HG02610 (cell line): ENCODE measurements at regions not wholly inside any gene's neighbourhood (a gene's known extent, or its start where the extent isn't known, plus 50 kb on each side); places are given as distances from the start of the nearest gene placed in this dataset.
A peak's percentile ranks its signal among the peaks of the same experiment; 100 is the strongest.

Experiments used
- ATAC-seq: cut with Tn5 transposase; IDR thresholded peaks from one replicate; pipeline ENCODE4 v1.9.1; 2021; ENCODE audit warnings: mild to moderate bottlenecking, moderate library complexity; ENCODE audit not compliant: unreplicated experiment

DNA sequence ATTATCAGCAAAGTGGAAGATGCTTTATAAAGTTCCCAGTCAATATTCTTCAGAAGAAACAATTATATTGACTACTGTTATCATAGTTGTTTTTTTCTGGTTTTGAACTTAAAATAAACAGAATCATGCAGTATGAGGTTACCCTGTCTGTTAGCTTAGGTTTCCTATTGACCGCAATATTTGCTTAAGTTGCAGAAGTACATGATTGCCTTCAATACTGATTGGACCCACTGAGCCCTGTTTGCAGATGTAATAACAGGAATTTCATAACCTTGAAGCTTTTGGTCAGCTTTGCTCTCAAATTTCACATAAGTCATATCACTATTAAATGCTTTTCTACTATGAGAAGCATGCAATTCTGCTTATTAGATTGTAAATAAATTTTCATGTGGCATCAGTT is 229.1 kb upstream of the FSTL5 start:
- ATAC-seq, result peak; percentile 76

GRCh38 chr4:162366146-162366545 is 202.3 kb upstream of the FSTL5 start:
- ATAC-seq, result no peak

DNA sequence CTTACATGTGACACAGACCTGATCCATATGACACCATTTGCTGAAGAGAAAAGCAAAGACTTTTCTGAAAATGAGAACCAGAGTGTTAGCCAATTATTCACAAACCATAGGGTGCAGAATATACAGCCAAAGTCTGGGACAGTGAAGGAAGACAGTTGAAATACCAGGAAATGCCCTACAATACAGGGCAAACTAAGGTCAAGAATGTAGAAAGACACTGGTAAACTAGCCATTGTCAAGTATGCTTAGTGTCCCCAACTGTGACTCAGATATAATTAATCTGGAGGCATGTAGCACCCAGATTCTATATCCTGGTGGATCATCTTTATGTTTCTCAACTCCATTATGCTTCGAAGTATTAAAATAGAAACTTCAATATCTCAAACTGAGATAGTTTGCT is 200.9 kb upstream of the FSTL5 start:
- no peak for ATAC-seq

- no peak for ATAC-seq
Measured at GRCh38 chr4:162360369-162361149, 196.8 kb upstream of the FSTL5 start.

DNA sequence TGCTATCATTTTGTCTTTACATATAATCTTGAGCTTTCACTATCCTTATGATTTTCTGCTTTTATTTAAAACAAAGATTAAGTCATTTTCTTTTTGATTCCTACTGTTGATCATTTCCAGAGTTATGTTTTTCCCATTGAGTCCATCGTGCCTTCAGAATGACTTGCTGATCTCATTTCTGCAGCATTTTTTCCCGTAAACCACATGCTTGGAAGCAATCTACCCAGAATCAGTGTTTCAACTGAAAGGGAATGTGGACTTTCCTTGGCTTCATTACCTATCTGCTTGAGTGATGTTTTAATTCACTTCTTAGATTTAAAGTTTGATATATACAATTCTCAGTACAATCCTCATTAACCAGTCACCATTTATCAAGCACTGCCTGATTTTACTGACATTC is 192.4 kb upstream of the FSTL5 start:
- ATAC-seq, result no peak

DNA sequence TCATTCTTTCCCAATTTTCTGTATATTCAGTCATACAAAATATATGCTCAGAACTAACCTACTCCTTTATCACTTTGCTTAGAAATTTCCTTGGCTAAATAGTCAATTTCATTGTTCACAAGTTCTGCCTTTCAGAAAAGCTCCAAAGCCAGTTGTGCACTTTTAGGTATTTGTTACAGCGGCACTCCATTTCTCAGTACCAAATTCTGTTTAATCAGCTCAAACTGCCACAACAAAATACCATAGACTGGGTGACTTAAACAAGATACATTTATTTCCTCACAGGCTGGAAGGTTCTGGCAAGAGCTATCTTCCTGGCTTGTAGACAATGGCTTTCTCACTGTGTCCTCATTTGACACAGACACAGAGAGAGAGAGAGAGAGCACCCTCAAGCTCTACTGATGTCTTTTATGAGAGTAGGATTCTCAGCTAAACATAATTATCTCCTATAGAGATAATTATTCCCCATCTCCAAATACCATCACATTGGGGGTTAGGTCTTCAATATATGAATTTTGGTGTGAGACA is 188.8 kb upstream of the FSTL5 start:
- no peak for ATAC-seq

DNA sequence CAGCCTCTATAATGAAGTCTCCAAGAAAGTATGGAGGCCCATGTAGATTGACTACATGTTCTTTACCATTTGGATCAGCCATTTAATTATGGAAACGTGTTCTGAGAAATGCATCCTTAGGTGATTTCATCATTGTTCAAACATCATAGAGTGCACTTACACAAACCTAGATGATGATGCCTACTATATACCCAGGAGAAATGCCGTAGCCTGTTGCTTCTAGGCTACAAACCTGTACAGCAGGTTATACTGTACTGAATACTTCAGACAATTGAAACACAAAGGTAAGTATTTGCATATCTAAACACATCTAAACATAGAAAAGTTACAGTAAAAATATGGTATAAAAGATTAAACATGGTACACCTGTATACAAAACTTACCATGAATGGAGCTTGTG is 186.5 kb upstream of the FSTL5 start:
- no peak for ATAC-seq

DNA sequence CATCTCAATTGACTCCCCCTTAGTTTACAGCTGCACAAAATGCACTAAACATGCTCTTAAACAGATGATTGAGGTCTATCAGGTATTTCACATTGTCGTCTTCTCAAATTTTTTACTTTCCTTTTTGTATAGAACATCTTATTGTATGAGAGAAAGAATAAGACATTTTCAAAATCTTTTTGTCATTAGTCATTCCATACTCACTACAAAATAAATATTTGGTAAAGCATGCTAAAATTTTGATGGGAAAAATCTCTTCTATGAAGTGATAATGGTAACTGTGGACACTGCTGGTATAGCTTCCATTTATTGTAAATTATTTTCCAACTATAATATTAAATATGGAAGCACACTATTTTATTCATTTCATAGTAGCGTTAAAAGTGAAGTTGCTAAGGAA is 185.6 kb upstream of the FSTL5 start:
- no peak for ATAC-seq

GRCh38 chr4:162347842-162348213 is 184.0 kb upstream of the FSTL5 start:
- no peak for ATAC-seq

- no peak for ATAC-seq
Measured at GRCh38 chr4:162347156-162347841, 183.5 kb upstream of the FSTL5 start.

- no peak for ATAC-seq
Measured at GRCh38 chr4:162343967-162344366, 180.2 kb upstream of the FSTL5 start.

DNA sequence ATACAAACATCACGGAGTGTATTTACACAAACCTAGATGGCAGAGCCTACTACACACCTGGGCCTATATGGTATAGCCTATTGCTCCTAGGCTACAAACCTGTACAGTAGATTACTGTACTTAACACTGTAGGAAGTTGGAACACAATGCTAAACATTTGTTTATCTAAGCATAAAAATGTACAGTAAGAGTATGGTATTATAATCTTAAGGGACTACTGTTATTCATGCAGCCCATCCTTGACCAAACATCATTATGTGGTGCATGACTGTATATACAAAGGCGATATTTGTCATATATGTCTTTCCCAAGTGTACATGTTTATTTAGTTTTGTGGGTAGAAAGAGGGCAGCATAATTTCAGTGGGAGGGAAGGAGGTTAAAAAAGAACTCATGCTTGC is 177.7 kb upstream of the FSTL5 start:
- ATAC-seq, result no peak

DNA sequence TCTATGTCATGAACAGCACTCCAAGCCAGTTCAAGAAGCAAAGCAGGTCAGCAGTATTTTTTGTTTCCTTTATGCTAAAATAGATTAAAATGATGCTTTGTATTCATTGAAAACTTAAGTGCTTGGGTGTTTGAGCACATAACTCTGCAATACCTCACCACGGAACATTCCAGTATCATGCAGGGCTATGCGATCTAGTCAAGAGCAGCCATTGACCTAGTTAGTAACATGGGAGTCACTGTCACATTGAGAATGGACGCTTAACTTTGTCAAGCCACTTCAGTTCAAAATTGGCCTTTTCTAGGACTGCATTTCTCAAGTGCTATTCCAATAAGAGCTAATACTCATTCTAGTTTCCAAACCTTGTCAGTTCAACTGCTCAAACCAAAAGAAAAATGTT is 160.1 kb upstream of the FSTL5 start:
- no peak for ATAC-seq

DNA sequence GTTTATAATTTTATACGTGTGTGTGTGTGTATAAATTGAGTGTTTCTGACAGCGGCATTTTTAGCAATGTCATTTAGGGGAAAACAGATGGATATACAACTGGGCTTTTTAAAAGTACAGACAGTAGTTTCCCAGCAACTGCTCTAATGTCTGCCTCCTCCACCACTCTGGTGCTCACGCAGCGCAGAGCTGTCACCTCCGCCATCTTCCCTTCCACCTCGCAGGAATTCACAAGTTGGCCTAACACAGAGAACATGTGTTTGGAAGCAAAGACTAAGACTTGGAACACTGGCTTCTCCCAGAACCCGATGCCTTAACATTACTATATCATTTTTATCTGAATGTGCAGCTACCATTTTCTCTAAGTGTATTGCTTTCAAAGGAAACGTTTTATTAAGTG is 158.3 kb upstream of the FSTL5 start:
- ATAC-seq, result no peak

DNA sequence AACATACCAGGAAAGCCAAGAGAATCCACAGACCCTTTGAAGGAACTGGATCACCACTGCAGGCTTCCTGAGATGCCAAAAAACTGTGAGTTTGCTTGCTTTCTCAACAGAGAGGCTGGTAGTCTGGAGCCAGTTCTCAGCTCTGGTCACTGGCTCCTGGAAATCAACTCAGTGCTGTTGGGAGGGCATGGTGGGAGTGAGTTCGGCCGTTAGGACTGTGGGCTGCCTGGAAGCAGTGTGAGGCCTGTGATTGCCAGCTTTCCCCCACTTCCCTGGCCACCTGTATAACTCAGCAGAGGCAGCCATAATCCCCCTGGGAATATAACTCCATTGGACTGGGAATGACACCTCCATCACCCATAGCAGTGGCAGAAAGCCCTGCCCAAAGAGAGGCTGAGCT is 122.0 kb upstream of the FSTL5 start:
- ATAC-seq, result no peak

GRCh38 chr4:162282684-162283083 is 118.9 kb upstream of the FSTL5 start:
- ATAC-seq, result no peak

- ATAC-seq, result peak; percentile 96
Measured at GRCh38 chr4:162274354-162274753, 110.6 kb upstream of the FSTL5 start.

- ATAC-seq, result no peak
Measured at GRCh38 chr4:162272215-162272614, 108.4 kb upstream of the FSTL5 start.

DNA sequence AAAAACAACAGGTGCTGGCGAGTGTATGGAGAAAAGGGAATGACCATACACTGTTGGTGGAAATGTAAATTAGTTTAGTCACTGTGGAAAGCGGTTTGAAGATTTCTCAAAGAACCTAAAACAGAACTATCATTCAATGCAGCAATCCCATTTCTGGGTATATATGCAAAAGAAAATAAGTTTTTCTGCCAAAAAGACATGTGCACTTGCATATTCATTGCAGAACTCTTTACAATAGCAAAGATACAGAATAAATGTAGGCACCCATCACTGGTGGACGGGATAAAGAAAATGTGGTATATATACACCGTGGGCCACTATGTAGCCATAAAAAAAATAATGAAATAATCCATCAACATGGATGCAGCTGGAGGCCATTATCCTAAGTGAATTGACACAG is 105.1 kb upstream of the FSTL5 start:
- ATAC-seq, result no peak

DNA sequence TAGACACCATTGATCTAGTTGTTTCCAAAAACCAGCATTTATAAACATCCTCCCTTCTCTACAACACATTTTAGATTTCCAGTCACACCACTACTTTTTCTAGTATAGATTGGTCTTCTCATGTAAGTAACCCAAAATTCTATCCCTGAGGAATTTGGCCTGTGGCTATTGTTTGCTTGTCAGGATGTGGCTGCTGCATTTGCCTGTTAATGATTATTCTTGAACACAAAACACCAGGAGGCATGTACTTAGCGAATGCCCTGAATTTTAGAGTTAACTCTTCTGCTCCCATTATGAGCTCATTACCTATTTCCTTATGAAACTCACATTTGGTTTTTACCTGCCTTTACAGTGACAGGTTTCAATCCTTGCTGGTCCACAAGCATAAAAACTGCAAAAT is 102.0 kb upstream of the FSTL5 start:
- ATAC-seq, result no peak

- ATAC-seq, result no peak
Measured at GRCh38 chr4:162245051-162245450, 81.3 kb upstream of the FSTL5 start.

GRCh38 chr4:162241857-162242256 is 78.1 kb upstream of the FSTL5 start:
- ATAC-seq, result no peak
